HG03159 (cell line): ENCODE measurements at regions not wholly inside any gene's neighbourhood (a gene's known extent, or its start where the extent isn't known, plus 50 kb on each side); places are given as distances from the start of the nearest gene placed in this dataset.

ENCODE experiments used
- ATAC-seq: cut with Tn5 transposase; IDR thresholded peaks from one replicate; pipeline ENCODE4 v1.9.1; 2021; ENCODE audit warnings: mild to moderate bottlenecking, moderate library complexity; ENCODE audit not compliant: unreplicated experiment

GRCh38 chr2:18154259-18154658, 275.8 kb downstream of the KCNS3 start:
- ATAC-seq = no peak

GRCh38 chr2:18153741-18154140, 275.3 kb downstream of the KCNS3 start:
- no peak for ATAC-seq

- ATAC-seq = no peak
These were observed 272.8 kb downstream of the KCNS3 start for GRCh38 chr2:18151237-18151636.

DNA sequence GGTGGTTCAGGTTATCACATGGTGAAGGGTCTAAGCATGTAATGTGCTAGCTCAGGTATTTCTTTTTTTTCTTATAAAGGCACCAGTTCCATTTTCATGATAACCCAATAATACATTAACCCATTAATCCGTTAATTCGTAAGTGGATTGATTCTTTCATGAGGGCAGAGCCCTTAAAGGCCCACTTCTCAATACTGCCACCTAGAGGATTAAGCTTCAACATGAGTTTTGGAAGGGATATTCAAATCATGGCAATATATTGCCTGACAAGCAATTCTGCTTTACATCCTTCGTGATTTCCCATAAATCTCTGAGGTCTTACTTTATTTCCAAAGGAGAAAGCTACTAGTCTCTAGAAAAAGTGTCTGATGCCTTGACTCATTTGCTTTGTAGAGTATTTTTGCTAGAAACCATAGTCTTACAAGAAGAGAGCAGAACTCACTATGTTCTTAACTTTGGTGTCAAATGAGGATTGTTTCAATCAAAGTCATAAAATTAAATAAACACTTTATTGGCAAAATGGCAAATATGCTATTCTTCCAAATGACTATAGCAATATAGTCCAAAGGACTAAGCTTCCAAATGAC, 271.3 kb downstream of the KCNS3 start:
- ATAC-seq = peak; percentile 83

- no peak for ATAC-seq
These were observed 258.5 kb downstream of the KCNS3 start for GRCh38 chr2:18136881-18137475.

- ATAC-seq = no peak
These were observed 254.8 kb downstream of the KCNS3 start for GRCh38 chr2:18133310-18133709.

- no peak for ATAC-seq
These were observed 254.2 kb downstream of the KCNS3 start for GRCh38 chr2:18132697-18133096.

GRCh38 chr2:18131761-18132160, 253.3 kb downstream of the KCNS3 start:
- ATAC-seq = no peak

DNA sequence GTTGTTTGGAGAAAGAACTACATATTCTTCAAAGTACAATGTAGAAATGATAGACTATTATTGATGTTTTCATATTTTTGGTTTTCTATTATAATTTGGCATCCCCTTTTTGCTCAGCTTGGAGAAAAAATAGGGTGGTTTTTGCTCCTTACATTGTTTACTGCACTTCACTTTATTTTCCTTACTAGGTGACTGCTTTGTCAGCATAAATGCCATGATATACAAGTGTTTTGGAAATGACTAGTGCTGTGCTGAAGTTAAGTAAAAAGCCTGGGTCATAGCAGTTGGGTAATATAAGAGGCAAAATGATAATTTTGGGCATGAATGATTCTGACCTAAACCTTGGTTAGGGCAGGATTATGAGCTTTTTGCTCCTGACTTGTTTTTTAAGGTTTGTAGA, 250.9 kb downstream of the KCNS3 start:
- no peak for ATAC-seq

DNA sequence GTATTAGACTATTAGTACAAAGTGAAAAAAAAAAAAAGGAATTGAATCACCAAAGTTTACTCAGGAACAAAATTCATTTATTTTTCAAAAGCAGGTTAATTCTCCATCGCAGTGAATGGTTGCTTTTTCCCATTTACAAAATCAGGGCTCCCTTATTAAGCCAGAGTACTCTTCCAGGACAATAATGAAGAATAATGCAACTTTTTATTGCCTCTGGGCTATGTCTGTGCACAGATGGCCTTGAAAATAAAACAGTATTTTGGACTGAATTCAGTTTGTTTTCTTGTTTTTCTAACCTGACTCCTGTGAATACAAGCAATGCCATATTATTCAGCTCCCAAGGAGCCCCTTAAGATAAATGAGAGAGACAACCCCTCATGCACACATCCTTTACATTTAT, 246.8 kb downstream of the KCNS3 start:
- ATAC-seq = no peak

DNA sequence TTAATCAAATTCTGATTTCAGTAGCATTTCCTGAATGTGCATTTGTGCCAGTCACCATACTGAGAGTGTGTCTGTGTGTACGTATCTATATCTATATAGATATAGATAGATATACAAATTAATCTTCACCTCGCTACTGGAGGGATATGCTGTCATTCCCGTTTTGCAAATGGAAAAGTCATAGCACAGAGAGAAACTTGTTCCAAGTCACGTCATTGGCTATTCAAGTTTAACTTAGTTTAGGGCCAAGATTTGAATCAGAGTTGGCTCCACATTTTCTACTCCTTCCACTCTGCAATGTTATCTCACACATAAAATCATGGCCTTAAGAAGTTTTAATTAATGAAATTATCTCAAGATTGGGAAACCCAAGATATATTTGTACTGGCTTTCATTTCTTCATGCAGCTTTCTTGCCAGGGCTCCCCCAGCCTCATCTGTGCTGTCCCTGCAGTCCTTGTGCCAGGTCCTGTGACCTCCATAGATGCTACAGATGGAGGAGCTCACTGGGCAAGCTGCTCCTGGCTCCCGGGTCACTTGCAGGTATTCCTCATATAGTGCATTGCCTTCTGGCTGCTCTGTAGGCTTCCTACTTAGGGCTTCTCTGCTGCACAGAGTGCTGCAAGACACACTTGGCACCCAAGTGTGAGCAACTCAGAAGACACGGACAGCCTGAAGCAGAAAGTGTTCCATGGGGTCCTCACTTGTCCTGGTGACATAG, 245.8 kb downstream of the KCNS3 start:
- ATAC-seq = no peak

DNA sequence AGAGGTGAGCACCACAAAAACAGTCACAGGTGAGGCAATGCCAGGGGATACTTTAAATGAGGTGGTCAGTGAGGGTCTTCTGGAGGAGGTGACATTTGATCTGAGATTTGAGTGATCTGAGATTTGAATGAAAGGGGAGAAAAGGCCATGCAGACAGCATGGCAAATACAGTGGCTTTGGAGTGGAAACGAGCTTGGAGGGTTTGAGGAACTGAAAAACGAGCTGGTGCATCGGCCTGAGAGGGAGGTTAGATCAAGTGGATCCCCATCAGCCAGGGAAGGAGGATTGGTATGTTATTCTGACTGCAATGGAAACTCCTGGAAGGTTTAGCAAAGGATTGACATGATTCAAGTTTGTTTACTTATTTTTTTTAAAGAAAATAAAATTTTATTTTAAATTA, 245.1 kb downstream of the KCNS3 start:
- no peak for ATAC-seq

DNA sequence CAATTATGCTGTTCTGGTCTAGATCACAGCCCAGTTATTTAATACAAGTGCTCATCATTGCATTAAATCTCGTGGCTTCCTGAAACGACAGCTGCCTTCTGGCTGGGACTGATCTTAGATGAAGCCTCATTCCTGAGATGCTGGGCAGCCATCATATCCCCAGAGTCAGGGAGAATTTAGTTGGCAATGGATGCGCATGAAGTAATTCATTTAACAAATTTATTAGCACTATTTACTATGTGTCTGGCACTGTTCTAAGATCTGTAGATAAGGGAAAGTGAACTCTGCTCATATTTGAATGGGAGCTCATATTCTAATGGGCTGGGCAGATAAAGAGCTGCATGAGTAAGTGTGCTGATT, 244.7 kb downstream of the KCNS3 start:
- ATAC-seq = no peak

DNA sequence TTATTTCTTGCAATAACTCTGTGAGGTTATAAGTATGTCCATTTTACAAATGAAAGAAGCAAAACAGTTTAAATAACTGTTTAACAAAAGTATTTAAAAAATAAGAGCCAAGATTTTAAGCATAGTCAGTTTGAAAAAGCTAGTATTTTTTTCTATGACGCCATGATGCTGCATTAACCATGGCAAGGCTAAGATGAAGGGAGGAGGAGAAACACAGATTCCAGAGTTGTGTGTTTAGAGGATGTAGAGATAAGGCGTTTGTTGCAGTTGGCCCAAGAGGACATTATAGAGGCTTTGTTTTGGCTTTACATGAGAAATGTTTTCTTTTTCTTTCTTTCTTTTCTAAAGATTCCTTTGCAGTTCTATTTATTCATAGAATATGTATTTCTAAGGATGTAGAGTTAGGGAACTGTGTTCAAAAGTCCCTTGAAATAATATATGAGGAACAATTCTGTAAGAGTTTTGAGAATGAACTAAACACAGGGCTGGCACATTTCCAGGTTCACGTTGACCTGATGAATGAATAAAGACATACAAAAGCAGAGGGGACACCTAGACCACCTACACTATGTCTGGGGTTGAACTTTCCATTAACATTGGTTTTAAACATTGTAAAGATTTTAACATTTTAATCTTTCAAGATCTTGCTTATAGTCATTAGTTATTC, 244.2 kb downstream of the KCNS3 start:
- ATAC-seq = no peak

DNA sequence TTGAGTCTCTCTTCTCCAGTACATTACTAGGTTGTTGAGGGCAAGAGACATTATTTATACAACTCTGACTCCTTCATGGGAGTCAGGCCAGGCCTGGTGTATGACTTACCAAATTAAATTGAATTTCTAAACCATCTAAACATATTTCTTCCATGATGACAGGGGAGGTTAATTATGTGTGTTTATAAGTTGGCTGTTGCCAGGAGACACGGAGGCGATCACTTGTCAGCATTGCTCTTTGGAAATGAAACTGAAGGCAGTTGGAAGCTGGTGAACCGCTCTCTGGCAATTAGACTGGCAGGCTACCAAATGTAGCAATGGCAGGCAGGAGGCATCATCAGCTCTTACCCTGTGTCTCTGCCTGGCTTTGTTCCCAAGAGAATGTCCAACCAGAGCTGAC, 241.4 kb downstream of the KCNS3 start:
- ATAC-seq = no peak

GRCh38 chr2:18118703-18119102, 240.2 kb downstream of the KCNS3 start:
- ATAC-seq = no peak

DNA sequence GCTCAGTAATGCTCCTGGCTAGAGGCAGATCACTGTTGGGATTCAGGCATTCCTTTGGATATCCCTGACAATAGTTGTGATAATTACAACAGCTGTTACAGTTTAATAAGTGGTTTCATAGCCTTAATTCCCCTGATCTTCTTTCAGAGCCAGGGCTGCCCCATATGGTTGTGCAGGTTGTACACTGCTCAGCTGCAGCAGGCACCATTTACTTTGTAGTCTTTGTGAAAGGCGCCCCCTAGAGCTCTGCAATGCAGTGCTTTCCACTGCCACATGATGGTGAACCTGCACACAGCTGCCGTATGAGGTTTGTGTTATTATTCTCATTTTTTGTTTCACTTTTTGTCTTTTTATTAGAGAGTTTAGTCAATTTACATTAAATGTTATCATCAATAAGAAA, 239.1 kb downstream of the KCNS3 start:
- peak; percentile 96 for ATAC-seq

GRCh38 chr2:18110222-18110621, 231.8 kb downstream of the KCNS3 start:
- no peak for ATAC-seq

GRCh38 chr2:18106841-18107240, 228.4 kb downstream of the KCNS3 start:
- ATAC-seq = no peak

- ATAC-seq = no peak
These were observed 227.5 kb downstream of the KCNS3 start for GRCh38 chr2:18105929-18106328.

GRCh38 chr2:18104595-18105224, 226.2 kb downstream of the KCNS3 start:
- no peak for ATAC-seq
